ENCODE measurements at regions not wholly inside any gene's neighbourhood (a gene's known extent, or its start where the extent isn't known, plus 50 kb on each side); places are given as distances from the start of the nearest gene placed in this dataset.

DNA sequence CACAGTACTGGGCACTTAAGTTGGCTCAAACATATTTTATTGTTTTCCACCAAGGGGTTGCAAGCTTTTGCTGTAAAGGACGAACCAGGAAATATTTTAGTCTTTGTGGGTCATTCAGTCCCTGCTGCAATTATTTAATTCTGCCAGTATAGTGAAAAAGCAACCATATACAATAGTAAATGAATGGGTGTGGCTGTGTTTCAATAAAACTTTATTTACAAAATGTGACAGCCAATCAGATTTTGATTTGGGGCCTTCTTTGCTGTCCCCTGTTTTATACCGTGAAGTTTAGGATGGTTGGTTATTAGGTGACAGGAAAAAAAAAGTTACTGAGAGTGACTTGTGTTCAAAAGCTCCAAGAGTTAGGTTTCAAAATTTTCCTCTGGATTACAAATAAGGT is 956.4 kb downstream of the AACS start:
- Histone ChIP-seq H3K27ac (ENCODE audit: low read depth, low read length) (no peak overlapping the region), H4K20me1 (ENCODE audit: insufficient read depth, low read length) (no peaks in the 10 kb centered on the region), H3K27me3 (ENCODE audit: insufficient read depth, low read length) (no peaks in the 10 kb centered on the region), H3K4me2 (ENCODE audit: insufficient read depth, low read length) (no peak overlapping the region), H3K36me3 (ENCODE audit: insufficient read depth, low read length) (no peaks in the 10 kb centered on the region), H3K4me3 (ENCODE audit: insufficient read depth, low read length) (no peak overlapping the region), H2AFZ (ENCODE audit: low read length) (no peak overlapping the region), H3K4me1 (ENCODE audit: insufficient read depth, low read length) (no peaks in the 10 kb centered on the region), H3K79me2 (ENCODE audit: insufficient read depth, low read length) (no peaks in the 10 kb centered on the region), H3K9me3 (ENCODE audit: low read depth, low read length) (no peaks in the 10 kb centered on the region)
- TF ChIP-seq, protein P1, sequence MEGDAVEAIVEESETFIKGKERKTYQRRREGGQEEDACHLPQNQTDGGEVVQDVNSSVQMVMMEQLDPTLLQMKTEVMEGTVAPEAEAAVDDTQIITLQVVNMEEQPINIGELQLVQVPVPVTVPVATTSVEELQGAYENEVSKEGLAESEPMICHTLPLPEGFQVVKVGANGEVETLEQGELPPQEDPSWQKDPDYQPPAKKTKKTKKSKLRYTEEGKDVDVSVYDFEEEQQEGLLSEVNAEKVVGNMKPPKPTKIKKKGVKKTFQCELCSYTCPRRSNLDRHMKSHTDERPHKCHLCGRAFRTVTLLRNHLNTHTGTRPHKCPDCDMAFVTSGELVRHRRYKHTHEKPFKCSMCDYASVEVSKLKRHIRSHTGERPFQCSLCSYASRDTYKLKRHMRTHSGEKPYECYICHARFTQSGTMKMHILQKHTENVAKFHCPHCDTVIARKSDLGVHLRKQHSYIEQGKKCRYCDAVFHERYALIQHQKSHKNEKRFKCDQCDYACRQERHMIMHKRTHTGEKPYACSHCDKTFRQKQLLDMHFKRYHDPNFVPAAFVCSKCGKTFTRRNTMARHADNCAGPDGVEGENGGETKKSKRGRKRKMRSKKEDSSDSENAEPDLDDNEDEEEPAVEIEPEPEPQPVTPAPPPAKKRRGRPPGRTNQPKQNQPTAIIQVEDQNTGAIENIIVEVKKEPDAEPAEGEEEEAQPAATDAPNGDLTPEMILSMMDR (IDR thresholded peaks at IDR 0.05; ENCODE audit: extremely low read depth, low read depth, low read length): no peak
- no peak for DNase-seq (ENCODE audit: insufficient read length, low spot score, missing footprints)

DNA sequence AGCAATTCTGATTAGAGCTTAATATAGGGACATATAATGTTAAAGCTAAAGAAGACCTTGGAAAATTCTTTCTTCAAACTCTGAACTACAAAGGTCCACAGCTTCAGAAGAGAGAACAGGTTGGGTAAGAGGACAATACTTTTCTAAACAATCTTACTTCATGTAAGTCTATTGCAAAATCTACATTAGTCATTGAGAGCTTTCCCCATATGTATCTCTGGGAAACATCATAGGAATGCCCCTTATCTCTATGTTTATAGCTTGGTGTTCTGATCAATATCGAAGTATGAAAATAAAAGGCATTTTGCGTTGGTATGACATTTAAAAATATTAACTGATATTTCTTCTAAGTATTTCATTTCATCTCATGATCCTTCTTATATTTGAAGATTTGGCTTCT is 962.6 kb downstream of the AACS start:
- TF ChIP-seq, protein P1 (IDR thresholded peaks at IDR 0.05; ENCODE audit: extremely low read depth, low read depth, low read length): no peak
- H2AFZ ChIP-seq (ENCODE audit: low read length): no peak overlapping the region
- no peaks in the 10 kb centered on the region for H3K4me1 ChIP-seq (ENCODE audit: insufficient read depth, low read length)
- no peak overlapping the region for H3K27ac ChIP-seq (ENCODE audit: low read depth, low read length)
- H3K27me3 ChIP-seq (ENCODE audit: insufficient read depth, low read length): no peaks in the 10 kb centered on the region
- H3K4me3 ChIP-seq (ENCODE audit: insufficient read depth, low read length): no peak overlapping the region
- H3K79me2 ChIP-seq (ENCODE audit: insufficient read depth, low read length): no peaks in the 10 kb centered on the region
- no peak overlapping the region for H3K4me2 ChIP-seq (ENCODE audit: insufficient read depth, low read length)
- H4K20me1 ChIP-seq (ENCODE audit: insufficient read depth, low read length): no peaks in the 10 kb centered on the region
- no peak for DNase-seq (ENCODE audit: insufficient read length, low spot score, missing footprints)
- no peaks in the 10 kb centered on the region for H3K9me3 ChIP-seq (ENCODE audit: low read depth, low read length)
- no peaks in the 10 kb centered on the region for H3K36me3 ChIP-seq (ENCODE audit: insufficient read depth, low read length)

- H4K20me1 ChIP-seq (ENCODE audit: insufficient read depth, low read length): no peaks in the 10 kb centered on the region
- H3K4me2 ChIP-seq (ENCODE audit: insufficient read depth, low read length): no peak overlapping the region
- TF ChIP-seq, protein P1 (IDR thresholded peaks at IDR 0.05; ENCODE audit: extremely low read depth, low read depth, low read length): no peak
- no peak overlapping the region for H3K4me3 ChIP-seq (ENCODE audit: insufficient read depth, low read length)
- H3K4me1 ChIP-seq (ENCODE audit: insufficient read depth, low read length): no peaks in the 10 kb centered on the region
- no peak overlapping the region for H3K27ac ChIP-seq (ENCODE audit: low read depth, low read length)
- DNase-seq (ENCODE audit: insufficient read length, low spot score, missing footprints): no peak
- H3K27me3 ChIP-seq (ENCODE audit: insufficient read depth, low read length): no peaks in the 10 kb centered on the region
- H3K79me2 ChIP-seq (ENCODE audit: insufficient read depth, low read length): no peaks in the 10 kb centered on the region
- H3K9me3 ChIP-seq (ENCODE audit: low read depth, low read length): peaks cover 2% of the 10 kb centered on the region
- H3K36me3 ChIP-seq (ENCODE audit: insufficient read depth, low read length): no peaks in the 10 kb centered on the region
- H2AFZ ChIP-seq (ENCODE audit: low read length): no peak overlapping the region
These were observed 965.3 kb downstream of the AACS start for GRCh38 chr12:126030573-126030972.

- no peaks in the 10 kb centered on the region for H3K27me3 ChIP-seq (ENCODE audit: insufficient read depth, low read length)
- H3K27ac ChIP-seq (ENCODE audit: low read depth, low read length): no peak overlapping the region
- no peak for DNase-seq (ENCODE audit: insufficient read length, low spot score, missing footprints)
- TF ChIP-seq, protein P1 (IDR thresholded peaks at IDR 0.05; ENCODE audit: extremely low read depth, low read depth, low read length): no peak
- H3K36me3 ChIP-seq (ENCODE audit: insufficient read depth, low read length): no peaks in the 10 kb centered on the region
- no peaks in the 10 kb centered on the region for H3K4me1 ChIP-seq (ENCODE audit: insufficient read depth, low read length)
- H2AFZ ChIP-seq (ENCODE audit: low read length): no peak overlapping the region
- peaks cover 2% of the 10 kb centered on the region for H3K9me3 ChIP-seq (ENCODE audit: low read depth, low read length)
- H3K4me2 ChIP-seq (ENCODE audit: insufficient read depth, low read length): no peak overlapping the region
- H3K79me2 ChIP-seq (ENCODE audit: insufficient read depth, low read length): no peaks in the 10 kb centered on the region
- H3K4me3 ChIP-seq (ENCODE audit: insufficient read depth, low read length): no peak overlapping the region
- no peaks in the 10 kb centered on the region for H4K20me1 ChIP-seq (ENCODE audit: insufficient read depth, low read length)
These were observed 968.5 kb downstream of the AACS start for GRCh38 chr12:126033751-126034150.
